GM18517 (cell line): ENCODE measurements at regions not wholly inside any gene's neighbourhood (a gene's known extent, or its start where the extent isn't known, plus 50 kb on each side); places are given as distances from the start of the nearest gene placed in this dataset.

Experiments used
- ATAC-seq: cut with Tn5 transposase; IDR thresholded peaks from one replicate; pipeline ENCODE4 v1.9.1; 2021; ENCODE audit warnings: mild to moderate bottlenecking, moderate library complexity; ENCODE audit not compliant: unreplicated experiment

DNA sequence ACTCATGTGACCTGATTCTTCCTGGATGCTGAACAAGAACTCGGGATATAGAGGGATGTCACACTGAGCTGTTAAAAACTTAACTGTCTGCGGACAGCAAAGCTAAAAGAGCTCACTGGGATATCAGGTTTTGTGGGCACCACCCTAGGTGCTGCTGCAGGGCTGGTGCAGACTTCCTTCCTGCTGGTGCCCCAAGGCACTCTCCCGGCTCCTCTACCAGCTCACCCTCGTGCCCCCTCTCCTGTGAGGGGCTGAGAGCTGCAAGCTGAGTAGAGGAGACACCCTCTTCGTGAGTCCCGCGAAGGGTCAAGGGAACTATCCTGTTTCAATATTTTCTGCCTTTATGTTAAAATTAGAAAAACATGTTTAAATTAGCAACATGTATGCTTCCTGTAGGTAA is 1475.7 kb downstream of the EFNB2 start:
- ATAC-seq: no peak

DNA sequence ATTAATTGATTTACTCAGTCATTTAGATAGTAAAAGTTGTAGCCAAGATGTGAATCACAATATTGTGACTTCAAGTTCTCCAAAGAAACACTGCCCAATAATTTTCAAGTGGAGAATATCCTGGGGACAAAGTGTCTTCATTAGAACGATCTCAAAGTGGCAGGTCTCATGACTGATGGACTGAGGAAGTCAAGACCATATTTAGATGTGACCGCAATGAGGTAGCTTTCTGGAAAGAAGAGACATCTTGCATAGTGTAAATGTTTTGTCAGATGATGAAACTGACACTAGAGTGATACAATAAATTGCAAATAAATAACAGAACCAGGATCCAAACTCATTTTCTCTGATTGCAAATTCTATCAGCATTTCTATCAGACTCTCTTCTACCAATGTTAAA is 1476.9 kb downstream of the EFNB2 start:
- no peak for ATAC-seq

DNA sequence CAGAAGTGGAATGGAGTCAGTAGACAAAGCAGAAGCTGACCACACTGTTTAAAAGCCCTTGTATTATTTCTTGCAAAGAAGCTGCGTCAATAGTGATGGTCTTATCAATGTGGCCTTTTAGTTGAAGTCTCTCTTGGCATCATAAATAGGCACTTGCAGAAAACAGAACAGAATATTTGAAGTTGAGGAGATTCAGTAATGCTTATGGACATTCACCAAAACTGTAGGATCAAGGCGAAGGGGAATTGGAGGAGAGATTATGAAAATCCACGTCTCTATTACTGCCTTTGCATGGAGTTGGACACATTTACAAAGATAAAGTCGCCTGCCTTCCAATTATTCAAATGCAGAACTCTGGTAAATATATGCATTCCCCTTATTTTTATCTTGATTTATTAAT is 1482.8 kb downstream of the EFNB2 start:
- ATAC-seq: no peak

DNA sequence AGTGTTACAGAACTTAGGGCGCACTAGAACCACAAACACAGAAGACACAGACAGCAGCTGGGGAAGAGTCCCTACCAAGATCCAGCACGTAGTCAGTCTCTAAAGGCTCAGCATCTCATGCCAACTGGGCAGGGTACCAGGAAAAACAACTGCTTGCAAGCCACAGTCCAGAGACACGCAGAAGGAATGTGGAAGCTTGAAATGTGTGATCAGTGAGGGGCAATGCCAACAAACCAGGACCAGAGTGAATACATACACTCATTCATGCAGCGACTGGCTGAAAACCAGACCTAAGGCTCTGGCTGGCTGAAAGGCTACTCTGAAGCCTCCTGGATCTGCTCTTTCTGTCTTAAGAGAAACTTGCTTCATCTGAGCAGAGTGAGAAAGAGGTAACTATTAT is 1484.8 kb downstream of the EFNB2 start:
- no peak for ATAC-seq

DNA sequence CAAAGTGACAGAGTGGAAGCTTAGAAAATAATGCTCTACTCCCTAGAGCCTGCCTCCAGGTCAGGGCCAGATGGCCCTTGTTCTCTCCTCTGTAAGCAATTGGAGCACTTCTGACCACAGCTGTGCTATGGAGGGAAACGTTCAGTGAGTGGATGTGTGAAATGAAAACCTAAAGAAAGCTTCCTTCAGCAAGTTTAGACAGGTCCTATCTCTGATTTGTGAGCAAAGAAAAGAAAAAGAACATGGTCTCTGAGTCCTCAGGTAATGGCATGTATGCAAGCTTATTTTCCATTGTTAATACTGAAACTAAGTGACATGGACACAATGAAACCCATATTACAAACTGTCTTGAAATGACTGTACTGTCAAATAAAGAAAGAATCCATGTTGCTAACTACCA is 1486.8 kb downstream of the EFNB2 start:
- peak; percentile 84 for ATAC-seq

DNA sequence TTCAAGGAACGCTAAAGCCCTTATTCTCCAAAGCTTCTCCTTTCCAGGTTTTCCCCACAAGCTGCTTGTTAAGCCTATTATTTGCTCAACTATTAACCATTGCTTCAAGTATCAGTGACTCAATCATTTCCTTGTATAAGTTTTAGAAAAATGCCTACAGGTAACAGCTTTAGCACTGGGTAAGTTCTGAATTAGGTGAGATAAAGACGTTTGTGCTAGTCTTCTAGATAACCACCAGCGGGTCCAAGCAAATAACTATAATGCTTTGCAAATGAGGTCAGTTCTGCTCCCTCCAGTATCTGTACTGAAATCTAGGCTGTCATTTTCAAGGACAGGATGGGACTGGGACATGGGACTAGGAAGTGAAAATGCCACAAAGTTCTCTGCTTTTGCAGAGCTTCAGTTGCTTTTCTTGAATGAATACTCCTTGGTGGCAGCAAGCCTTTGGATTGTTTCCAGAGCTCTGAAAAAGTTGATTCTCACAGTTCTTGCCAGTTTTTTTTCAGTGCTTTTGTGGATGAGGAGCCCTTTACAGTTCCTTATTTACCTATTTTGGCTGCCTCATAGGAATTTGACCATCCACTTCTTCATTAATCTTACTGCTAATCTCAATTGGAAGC is 1487.7 kb downstream of the EFNB2 start:
- no peak for ATAC-seq

DNA sequence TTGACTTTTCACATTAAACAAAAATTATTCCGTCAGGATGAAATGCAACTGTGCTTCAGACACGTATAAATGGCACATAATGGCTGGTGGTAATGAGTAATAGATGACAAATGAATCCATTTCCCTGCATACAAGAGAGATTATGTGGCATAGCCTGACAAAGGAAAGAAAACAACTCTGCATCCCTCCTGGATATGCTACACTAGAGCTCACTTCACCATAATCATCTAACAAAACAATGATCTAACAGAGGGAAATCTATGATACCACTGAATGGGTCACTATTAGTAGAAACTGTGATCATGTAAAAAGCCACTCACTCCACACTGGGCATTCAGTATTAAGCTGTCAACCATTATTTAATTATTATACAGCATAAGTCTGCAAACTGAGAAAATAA is 1498.4 kb downstream of the EFNB2 start:
- no peak for ATAC-seq

DNA sequence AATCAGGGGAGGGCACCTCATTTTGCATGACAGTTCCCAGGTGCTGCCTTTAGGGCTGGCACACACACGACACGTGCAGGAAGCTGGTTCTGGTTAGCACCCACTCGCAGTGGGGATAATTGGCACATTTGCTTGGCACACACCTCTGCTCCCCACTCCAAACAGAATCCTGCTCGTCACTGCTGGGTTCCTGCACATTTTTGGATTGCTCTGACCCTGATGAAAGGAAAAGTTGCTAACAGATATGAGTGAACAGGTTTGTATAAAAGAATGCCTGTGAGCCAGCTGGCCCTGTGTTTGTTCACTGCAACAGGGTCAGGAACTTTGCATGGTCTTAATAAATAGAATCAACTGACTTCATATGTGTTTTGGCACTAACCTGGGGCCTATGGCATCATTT is 1500.4 kb downstream of the EFNB2 start:
- no peak for ATAC-seq

DNA sequence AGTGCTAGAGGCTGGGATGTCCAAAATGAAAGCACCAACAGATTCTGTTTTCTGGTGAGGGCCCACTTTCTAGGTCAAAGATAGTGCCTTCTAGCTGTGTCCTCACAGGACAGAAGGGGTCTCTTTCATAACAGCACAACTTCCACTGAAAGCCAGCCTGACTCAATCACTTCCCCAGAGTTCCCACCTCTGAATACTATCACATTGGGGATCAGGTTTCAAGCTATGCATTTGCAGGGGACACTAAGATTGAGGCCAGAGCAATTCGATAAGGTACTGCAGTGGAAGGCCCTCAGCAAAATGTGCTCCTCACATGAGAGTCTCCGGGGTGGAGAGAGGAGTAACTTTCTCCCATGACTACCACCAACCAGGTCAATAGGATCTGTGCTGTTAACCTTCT is 1501.5 kb downstream of the EFNB2 start:
- no peak for ATAC-seq

DNA sequence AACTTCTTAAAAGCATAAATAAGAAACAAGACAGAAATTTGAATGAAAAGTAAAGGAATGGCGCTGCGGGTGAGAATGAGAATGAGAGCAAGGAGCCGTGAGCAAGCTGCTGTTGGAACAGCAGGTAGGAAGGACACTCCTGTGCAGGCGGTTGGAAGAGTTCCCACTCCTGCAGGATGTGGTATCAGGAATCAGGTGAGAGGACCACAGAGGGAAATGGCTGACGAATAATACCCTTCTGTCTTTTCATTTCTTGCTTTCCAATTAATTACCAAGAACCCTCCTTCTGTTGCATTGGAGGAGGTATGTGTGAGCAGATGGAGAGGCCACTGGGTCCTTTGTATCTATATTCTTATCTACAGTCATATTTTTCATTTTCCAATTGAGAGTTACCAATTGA is 1504.2 kb downstream of the EFNB2 start:
- ATAC-seq: no peak

DNA sequence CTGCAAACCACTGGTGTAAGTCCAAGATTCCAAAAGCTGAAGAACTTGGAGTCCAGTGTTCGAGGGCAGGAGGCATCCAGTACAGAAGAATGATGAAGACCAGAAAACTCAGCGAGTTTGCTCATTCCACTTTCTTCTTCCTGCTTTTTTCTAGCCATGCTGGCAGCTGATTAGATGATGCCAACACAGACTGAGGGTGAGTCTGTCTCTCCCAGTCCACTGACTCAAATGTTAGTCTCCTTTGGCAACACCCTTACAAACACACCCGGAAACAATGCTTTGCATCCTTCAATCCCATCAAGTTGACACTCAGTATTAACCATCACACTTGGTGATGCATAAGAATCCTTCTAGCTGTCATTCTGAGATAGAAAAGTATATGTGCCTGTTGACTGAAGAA is 1504.6 kb downstream of the EFNB2 start:
- no peak for ATAC-seq

DNA sequence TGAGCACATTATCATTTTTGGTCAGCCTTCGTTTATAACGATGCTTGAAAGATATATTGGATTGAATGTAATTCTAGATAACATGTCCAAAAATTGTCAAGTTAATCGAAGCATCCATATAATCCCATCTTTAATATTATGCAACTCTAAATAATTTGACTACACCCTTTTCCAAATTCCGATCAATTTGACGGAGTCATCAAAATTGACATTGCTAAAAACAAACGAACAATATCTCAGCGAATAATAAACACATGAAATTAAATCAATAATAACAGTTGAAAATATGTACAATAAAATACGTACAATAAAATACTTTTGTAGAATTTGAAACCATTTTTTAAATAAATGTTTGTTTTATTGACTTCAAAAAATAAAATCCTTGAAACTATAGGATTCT is 1516.4 kb downstream of the EFNB2 start:
- no peak for ATAC-seq

DNA sequence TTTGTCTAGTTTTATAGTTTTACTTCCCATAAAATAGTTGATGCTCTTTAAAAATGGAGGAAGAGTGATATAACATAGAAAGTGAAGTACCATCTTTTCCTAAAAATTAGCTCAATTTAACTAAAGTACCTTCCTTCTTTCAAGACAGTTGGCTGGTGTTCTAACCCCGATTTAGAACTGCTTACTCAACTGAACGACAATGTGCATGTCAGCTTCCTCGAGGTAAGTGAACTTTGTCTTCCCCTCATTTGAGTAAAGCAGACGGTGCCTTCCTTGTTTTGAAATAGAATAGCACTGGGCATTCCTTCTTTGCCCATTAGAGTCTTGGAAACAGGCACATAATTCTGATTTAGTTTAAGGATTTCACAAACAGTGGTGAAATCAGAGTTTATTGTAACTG is 1519.2 kb downstream of the EFNB2 start:
- ATAC-seq: no peak

DNA sequence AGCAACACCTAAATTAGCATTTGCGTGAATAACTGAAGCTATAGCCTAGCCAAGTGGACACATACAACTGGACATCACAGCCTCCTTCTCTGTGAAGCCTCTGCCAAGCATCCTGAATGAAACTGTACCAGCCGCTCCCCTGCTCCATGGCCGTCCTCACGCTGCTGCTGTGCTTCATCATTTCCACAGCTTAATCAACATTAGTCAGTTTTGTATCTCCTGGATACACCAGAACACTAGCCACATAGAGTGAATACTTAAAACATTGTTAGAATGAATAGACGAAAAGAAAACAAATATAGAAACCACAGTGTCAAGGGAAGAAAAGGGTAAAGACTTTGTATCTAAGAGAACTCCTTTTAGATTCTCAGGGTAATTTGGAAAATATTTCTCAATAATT is 1526.9 kb downstream of the EFNB2 start:
- ATAC-seq: no peak

DNA sequence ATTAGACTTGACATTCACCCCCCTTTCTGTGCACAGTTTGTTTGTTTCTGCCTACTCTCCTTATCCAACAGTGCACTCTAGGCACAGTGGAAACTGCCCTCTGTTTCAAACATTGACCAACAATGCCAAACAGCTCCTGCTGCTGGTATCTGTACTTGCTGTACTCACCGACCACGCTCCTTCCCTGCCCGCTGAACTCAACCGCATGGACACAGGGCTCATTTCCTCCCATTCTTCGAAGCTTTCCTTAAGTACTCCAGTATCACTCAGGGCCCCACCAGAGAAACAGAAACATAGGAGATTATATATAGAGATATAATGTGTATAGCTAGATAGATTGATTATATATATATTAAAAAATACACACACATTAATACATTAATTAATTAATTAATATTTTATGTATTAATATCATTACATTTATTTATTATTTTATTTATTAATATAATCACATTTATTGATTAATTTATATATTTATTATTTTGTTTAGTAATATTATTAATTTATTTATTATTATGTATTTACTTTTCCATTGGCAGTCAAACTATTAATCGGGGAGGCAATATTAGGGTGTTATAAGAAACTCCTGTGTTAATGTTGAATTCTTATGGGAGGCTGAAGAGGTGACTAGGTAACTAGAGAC is 1528.2 kb downstream of the EFNB2 start:
- no peak for ATAC-seq

DNA sequence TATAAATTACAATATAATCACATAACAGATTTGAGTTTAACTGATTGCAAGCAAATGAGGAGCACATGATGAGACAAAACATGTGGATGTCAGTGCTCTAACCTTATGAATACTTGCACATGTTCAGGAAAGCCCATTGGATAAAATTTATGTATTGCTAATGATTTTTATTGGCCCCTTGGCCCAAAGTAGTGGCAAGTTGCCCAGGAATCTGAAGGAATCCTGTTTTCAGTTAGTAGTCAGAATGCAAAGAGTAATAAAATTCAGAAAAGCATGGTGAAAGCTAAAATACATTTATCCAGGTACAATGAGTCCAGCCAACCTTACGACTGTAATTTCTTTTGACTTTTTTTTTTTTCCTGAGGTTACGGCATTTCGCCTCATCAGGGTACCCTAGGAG is 1539.4 kb downstream of the EFNB2 start:
- ATAC-seq: no peak

DNA sequence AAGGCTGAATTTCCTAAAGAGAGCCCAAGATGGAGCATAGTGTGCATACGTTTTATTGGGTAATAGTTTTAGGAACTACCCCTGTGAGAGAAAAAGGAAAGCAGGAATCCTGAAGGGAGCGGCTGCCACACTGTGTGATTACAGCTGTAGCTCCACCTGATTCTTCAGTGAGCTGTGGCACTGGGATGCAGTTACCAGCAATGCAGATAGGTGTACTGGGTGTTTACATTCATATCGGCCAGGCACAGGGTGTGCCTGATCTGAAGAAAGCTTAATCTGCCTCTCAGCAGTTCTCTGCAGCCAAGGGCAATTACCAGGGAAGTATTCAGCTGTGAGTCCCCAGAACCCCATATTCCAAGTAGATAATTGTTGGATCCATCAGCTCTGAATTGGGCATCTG is 1541.8 kb downstream of the EFNB2 start:
- ATAC-seq: no peak

DNA sequence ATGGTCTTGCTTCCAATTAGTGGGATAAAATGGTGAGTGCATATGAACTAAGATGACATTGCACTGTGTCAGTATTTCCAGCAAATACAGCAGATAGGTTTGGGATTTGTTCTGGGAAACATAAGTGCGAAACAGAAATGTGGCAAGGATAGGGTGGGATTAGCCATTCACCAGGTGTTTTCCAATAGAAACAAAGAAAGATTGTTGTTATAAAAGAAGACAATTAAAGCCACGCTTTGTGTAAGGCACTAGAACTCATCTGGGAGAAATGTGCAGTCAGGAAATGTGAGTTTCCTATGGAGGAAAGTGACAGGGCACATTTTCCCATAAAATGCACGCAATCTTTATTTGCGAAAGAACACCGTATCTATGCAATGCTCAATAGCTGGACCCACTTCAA is 1547.8 kb downstream of the EFNB2 start:
- no peak for ATAC-seq

DNA sequence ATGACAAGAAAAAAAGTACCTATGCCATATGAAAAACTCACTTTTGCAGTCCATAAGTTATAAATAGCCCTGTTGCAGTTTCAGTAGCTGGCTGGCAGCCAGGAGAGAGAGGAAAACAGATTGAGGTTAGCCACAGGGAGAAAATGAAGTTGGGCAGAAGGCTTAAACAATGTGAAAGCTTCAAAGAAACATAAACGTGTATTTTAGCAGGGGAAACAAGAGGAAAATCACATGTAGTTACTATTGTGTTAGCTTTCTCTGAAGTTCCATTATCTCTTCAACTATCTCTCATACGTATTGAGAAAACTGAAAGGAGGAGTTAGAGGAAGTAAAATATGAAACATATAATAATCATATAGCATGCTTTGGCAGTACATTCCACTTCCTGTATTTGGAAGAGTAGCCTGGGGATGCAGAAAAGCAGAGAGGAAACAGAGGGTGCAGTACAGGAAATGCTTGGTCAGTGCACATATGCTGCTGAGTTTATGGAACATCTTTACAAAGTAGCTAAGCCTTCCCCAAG is 1551.1 kb downstream of the EFNB2 start:
- ATAC-seq: peak; percentile 77

DNA sequence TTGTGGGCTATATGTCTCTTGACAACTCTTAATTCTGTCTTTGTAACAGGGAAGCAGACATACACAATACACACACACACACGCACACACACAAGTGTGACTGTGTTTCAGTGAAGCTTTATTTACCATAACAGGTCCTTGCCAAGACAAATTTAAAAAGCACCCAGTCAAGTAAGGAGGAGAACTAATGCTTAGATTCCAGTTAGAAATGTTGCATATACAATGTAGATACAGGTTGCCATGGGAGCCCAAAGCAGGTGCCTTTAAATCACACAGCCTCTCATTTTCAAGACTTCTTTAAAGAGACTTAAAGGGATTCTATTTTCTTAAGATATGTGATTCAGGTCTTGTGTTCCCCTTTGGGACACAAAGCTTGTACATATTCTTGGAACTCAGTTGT is 1551.9 kb downstream of the EFNB2 start:
- no peak for ATAC-seq

DNA sequence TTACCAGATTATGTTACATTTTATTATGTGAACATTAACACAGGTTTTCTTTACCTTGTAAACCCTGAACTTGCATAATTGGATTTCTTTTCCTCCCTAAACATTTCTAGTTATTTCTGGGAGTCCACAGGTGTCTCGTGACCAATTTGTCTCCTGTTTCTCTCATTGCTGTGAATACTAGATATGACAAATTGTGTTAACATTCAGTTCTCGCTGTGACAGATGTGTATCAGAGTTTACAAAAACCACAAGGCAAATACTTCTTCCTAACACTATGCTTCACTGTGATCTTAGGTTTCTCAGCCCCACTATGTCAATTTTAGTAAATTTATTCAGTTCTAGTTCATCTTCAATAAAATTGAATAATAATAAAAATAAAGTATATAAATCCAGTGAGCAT is 1554.9 kb downstream of the EFNB2 start:
- no peak for ATAC-seq

DNA sequence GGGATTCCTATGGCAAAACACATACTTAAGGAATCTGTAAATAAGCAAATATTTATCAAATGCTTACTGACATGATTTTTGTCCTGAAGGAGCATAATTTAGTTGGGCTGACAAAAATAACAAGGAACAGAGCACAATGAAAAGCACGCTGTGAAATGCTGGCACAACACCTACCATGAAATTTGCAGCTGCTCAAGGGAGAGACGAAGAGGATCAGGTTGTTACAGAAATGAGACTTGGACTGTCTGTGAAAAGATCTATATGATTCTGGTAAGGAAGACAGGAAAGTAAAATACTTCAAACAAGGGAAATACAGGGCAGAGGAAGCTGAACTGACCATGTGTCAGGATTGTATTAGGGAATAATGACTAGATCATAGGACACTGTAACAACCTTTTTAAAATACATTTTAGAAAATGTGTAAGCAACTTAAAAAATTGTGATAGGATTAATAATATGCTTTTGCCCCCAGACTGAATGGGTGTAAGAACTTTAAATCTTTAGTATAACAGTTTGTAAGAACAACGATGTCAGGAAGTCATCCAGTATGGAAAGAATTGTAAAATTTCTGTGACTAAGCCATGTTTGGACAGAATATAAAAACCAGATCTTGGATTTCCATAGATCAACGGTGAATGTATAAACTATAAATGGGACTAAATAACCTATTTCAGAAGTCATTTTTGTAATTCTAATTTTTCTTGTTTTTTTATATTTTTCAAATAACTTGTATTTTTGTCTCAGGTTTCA is 1556.0 kb downstream of the EFNB2 start:
- ATAC-seq: no peak
